Fibroblast of lung (primary cell): ENCODE measurements at regions not wholly inside any gene's neighbourhood (a gene's known extent, or its start where the extent isn't known, plus 50 kb on each side); places are given as distances from the start of the nearest gene placed in this dataset.

Source experiments
- DNase-seq, 2 donors: peaks; one replicate each; pipeline versions ENCODE4 v3.0.0 to v3.0.0-alpha.2; 2010; ENCODE audit warnings: low read depth in 2 of 2
- H2AFZ ChIP-seq: 2 replicates; pipeline ENCODE4 v1.5.1; 2012; ENCODE audit warnings: low read length, control low read depth, inconsistent platforms
- H3K27ac ChIP-seq: 2 replicates; pipeline ENCODE4 v1.5.1; 2011; ENCODE audit warnings: low read length, control low read depth; ENCODE audit not compliant: insufficient read depth
- H3K27me3 ChIP-seq: 2 replicates; pipeline ENCODE4 v1.5.1; 2011; ENCODE audit warnings: mild to moderate bottlenecking, low read length; ENCODE audit not compliant: control insufficient read depth, insufficient read depth
- H3K36me3 ChIP-seq: 2 replicates; pipeline ENCODE4 v1.5.1; 2011; ENCODE audit warnings: low read length; ENCODE audit not compliant: control insufficient read depth, insufficient read depth
- H3K4me1 ChIP-seq: 2 replicates; pipeline ENCODE4 v1.5.1; 2011; ENCODE audit warnings: low read length; ENCODE audit not compliant: control insufficient read depth, insufficient read depth; ENCODE audit errors: extremely low read depth
- H3K4me2 ChIP-seq: 2 replicates; pipeline ENCODE4 v1.5.1; 2011; ENCODE audit warnings: low read length, control low read depth; ENCODE audit not compliant: insufficient read depth; ENCODE audit errors: extremely low read depth
- H3K4me3 ChIP-seq, 4 experiments: fragments of 200-600 bp in 1 of 4; sonication (generic) in 1 of 4; replicated peaks in 1 of 4; 2 replicates each; pipeline ENCODE4 v1.5.1; 2011 to 2016; ENCODE audit warnings: low read length in 4 of 4, low read depth in 3 of 4, mild to moderate bottlenecking in 3 of 4, control low read depth in 2 of 4, inconsistent platforms in 1 of 4, mixed read lengths in 1 of 4; ENCODE audit not compliant: insufficient read depth in 1 of 4; ENCODE audit errors: control extremely low read depth in 1 of 4
- H3K79me2 ChIP-seq: 2 replicates; pipeline ENCODE4 v1.5.1; 2012; ENCODE audit warnings: mild to moderate bottlenecking, low read length, inconsistent platforms; ENCODE audit not compliant: control insufficient read depth, insufficient read depth
- H3K9ac ChIP-seq: 2 replicates; pipeline ENCODE4 v1.5.1; 2011; ENCODE audit warnings: mild to moderate bottlenecking, low read length, control low read depth; ENCODE audit not compliant: insufficient read depth
- H3K9me3 ChIP-seq: 2 replicates; pipeline ENCODE4 v1.5.1; 2012; ENCODE audit warnings: low read depth, low read length; ENCODE audit not compliant: control insufficient read depth, insufficient read depth
- H4K20me1 ChIP-seq: 2 replicates; pipeline ENCODE4 v1.5.1; 2011; ENCODE audit warnings: low read length; ENCODE audit not compliant: control insufficient read depth, insufficient read depth; ENCODE audit errors: extremely low read depth
- CTCF ChIP-seq, 2 donors: IDR thresholded peaks in 1 of 2; conservative IDR thresholded peaks in 1 of 2; 1 replicate in 1 of 2; 2 replicates in 1 of 2; pipeline ENCODE4 v1.5.1; 2011 to 2012; ENCODE audit warnings: low read length in 2 of 2, control low read depth in 1 of 2, inconsistent platforms in 1 of 2, low read depth in 1 of 2, mild to moderate bottlenecking in 1 of 2
- EZH2 ChIP-seq: IDR thresholded peaks from 2 replicates; pipeline ENCODE4 v1.5.1; 2012; ENCODE audit warnings: low read length, control low read depth, mild to moderate bottlenecking; ENCODE audit errors: missing control alignments

DNA sequence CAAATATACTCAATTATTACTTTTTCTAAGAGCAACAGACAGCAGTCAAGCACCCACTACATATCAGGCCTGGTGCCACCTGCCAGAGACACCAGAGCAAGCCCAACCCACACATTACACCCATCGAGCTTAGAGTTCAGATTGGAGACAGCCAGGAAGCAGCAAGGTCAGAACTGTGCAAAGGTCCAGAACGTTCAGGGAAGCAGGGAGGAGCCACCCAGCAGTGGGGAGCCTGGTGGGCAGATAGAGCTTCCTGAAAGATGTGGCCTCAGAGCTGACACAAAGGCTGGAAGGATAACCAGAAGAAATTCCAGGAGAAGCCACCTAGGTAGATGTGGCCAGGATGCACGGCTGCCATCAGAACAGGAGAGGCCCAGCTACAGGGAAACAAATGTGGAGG lies 440.5 kb upstream of the ID2 start:
- no peak overlapping the region for H3K4me2 ChIP-seq
- H3K9me3 ChIP-seq: no peaks in the 10 kb centered on the region
- H3K4me3 ChIP-seq: no peak overlapping the region
- no peaks in the 10 kb centered on the region for H3K27me3 ChIP-seq
- no peaks in the 10 kb centered on the region for H4K20me1 ChIP-seq
- H3K36me3 ChIP-seq: no peaks in the 10 kb centered on the region
- DNase-seq: no peak
- no peak overlapping the region for H2AFZ ChIP-seq
- no peak overlapping the region for H3K27ac ChIP-seq
- no peaks in the 10 kb centered on the region for H3K4me1 ChIP-seq
- H3K79me2 ChIP-seq: no peaks in the 10 kb centered on the region
- TF ChIP-seq CTCF (conservative IDR thresholded peaks at IDR 0.05 in 1 of 2, IDR thresholded peaks at IDR 0.05 in 1 of 2; ENCODE audit: low read depth in 1 of 2, low read length in 2 of 2): no peak
- TF ChIP-seq EZH2: no peak
- no peak overlapping the region for H3K9ac ChIP-seq

GRCh38 chr2:8242739-8243138 lies 439.1 kb upstream of the ID2 start:
- H3K4me3 ChIP-seq: no peak overlapping the region
- H2AFZ ChIP-seq: no peak overlapping the region
- H3K79me2 ChIP-seq: no peaks in the 10 kb centered on the region
- H3K36me3 ChIP-seq: no peaks in the 10 kb centered on the region
- H3K9ac ChIP-seq: no peak overlapping the region
- H3K27me3 ChIP-seq: no peaks in the 10 kb centered on the region
- no peaks in the 10 kb centered on the region for H3K4me1 ChIP-seq
- H3K9me3 ChIP-seq: no peaks in the 10 kb centered on the region
- H3K4me2 ChIP-seq: no peak overlapping the region
- H3K27ac ChIP-seq: no peak overlapping the region
- peak; percentile 36 to 56 for DNase-seq
- H4K20me1 ChIP-seq: no peaks in the 10 kb centered on the region
- no peak for TF ChIP-seq EZH2
- TF ChIP-seq CTCF (conservative IDR thresholded peaks at IDR 0.05 in 1 of 2, IDR thresholded peaks at IDR 0.05 in 1 of 2; ENCODE audit: low read depth in 1 of 2, low read length in 2 of 2): no peak

DNA sequence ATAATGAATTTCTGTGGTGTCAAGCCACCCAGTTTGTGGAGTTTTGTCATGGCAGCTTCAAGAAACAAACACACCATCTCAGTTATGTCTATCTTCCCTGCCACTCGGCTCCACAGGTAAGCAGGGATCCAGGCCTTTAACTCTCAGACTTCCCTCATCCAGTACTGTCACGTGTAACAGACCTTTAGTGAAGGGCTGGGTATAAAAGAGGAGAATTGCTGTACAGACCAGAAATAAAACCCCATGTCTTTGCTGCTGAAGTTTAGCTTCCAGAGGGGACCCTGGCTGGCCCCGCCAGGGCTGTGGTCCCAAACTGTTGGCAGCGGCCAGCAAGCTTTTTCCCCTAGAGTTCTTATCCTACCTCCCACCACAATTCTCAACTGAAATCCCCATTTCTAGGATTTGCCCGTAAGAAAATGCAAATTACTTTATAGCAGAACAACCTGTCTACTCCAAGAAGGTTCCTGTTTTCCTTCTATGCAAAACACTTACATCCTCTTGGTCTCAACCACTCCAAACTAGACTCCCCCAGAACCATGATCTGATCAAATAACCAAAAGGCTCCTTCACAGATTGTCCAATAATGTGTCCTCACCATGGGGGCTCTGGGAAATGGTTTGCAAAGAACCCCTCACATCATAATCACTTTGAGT lies 438.0 kb upstream of the ID2 start:
- H3K36me3 ChIP-seq: no peaks in the 10 kb centered on the region
- H4K20me1 ChIP-seq: no peaks in the 10 kb centered on the region
- TF ChIP-seq CTCF (conservative IDR thresholded peaks at IDR 0.05 in 1 of 2, IDR thresholded peaks at IDR 0.05 in 1 of 2; ENCODE audit: low read depth in 1 of 2, low read length in 2 of 2) (no peak), EZH2 (no peak)
- H3K27me3 ChIP-seq: no peaks in the 10 kb centered on the region
- no peaks in the 10 kb centered on the region for H3K9me3 ChIP-seq
- H3K79me2 ChIP-seq: no peaks in the 10 kb centered on the region
- DNase-seq: no peak
- H3K4me2 ChIP-seq: no peak overlapping the region
- peaks cover 3% of the 10 kb centered on the region for H3K4me1 ChIP-seq
- no peak overlapping the region for H3K27ac ChIP-seq
- H3K9ac ChIP-seq: no peak overlapping the region
- no peak overlapping the region for H3K4me3 ChIP-seq
- H2AFZ ChIP-seq: no peak overlapping the region
